ENCODE measurements at regions not wholly inside any gene's neighbourhood (a gene's known extent, or its start where the extent isn't known, plus 50 kb on each side); places are given as distances from the start of the nearest gene placed in this dataset.

GRCh38 chr1:60577029-60577428 is 503.5 kb upstream of the C1orf87 start:
- FAIRE-seq, result no peak
- no peaks in the 10 kb centered on the region for H3K36me3 ChIP-seq (ENCODE audit: control insufficient read depth in 2 of 2, extremely low read depth in 1 of 2, insufficient read depth in 2 of 2, low read length in 2 of 2)

DNA sequence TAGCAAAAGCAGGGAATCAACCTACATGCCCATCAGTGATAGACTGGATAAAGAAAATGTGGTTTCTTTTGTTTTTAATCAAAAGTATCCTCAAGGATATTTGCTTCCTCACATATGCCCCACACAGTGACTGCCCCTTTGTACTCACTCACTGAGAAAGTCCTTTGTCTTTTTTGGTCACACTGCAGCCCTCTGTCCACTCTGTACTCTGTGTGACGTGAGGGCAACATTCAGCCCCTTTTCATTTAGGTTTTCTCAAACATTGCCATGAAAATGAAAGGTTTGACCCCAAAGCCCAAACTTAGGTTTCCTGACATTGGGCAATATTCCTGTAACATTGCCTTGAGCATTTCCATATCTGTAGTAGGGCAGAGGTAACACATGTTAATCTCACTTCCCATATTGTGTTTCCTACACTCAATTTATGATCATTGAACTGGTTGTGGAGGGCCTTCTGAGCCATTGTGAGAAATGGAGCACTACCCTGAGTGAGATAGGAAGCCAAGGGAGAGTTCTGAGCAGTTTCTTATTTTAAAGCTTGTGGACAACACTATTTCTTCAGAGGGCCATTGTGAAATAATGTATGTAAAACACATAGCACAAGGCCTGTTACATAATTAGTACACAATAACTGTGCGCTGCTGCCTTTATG is 501.9 kb upstream of the C1orf87 start:
- H3K79me2 ChIP-seq (ENCODE audit: control insufficient read depth, insufficient read depth, low read length), result no peaks in the 10 kb centered on the region
- H4K20me1 ChIP-seq (ENCODE audit: control insufficient read depth, extremely low read depth, insufficient read depth, low read length), result no peaks in the 10 kb centered on the region
- TF ChIP-seq CTCF (optimal IDR thresholded peaks at IDR 0.05 in 1 of 3, IDR thresholded peaks at IDR 0.05 in 1 of 3, conservative IDR thresholded peaks at IDR 0.05 in 1 of 3; ENCODE audit: extremely low read depth in 1 of 3, insufficient read depth in 2 of 3, low read length in 3 of 3), result no peak
- no peak for TF ChIP-seq EZH2 (IDR thresholded peaks at IDR 0.05; ENCODE audit: low read length)
- no peaks in the 10 kb centered on the region for H3K36me3 ChIP-seq (ENCODE audit: control insufficient read depth in 2 of 2, extremely low read depth in 1 of 2, insufficient read depth in 2 of 2, low read length in 2 of 2)
- dilution Hi-C loops (cut with MboI; ENCODE audit: extremely low pct_ligation_motif_present, low sequenced_read_pairs), result no loop called here
- no peak overlapping the region for H3K4me3 ChIP-seq (ENCODE audit: control insufficient read depth in 2 of 3, extremely low read depth in 1 of 3, insufficient read depth in 2 of 3, low read depth in 1 of 3, low read length in 3 of 3)
- no peaks in the 10 kb centered on the region for H3K9me3 ChIP-seq (ENCODE audit: control insufficient read depth, low read depth, low read length)
- no peak overlapping the region for H3K27ac ChIP-seq (ENCODE audit: control insufficient read depth, insufficient read depth, low read length)
- no peak overlapping the region for H3K4me2 ChIP-seq (ENCODE audit: control insufficient read depth, extremely low read depth, insufficient read depth, low read depth, low read length)
- no peak overlapping the region for H3K9ac ChIP-seq (ENCODE audit: control insufficient read depth, extremely low read depth, insufficient read depth, low read length)
- H3K9me1 ChIP-seq (ENCODE audit: control insufficient read depth, extremely low read depth, insufficient read depth, low read length), result no peaks in the 10 kb centered on the region
- H2AFZ ChIP-seq (ENCODE audit: control insufficient read depth, low read length), result no peak overlapping the region
- no peaks in the 10 kb centered on the region for H3K27me3 ChIP-seq (ENCODE audit: control insufficient read depth, extremely low read depth, insufficient read depth, low read length)
- H3K4me1 ChIP-seq (ENCODE audit: control insufficient read depth, extremely low read depth, insufficient read depth, low read length), result peaks cover 24% of the 10 kb centered on the region
- no peak for DNase-seq (ENCODE audit: low read depth, low spot score)
- FAIRE-seq, result no peak

More at GRCh38 chr1:60577029-60577428, 503.5 kb upstream of the C1orf87 start:
- H3K9me1 ChIP-seq (ENCODE audit: control insufficient read depth, extremely low read depth, insufficient read depth, low read length), result no peaks in the 10 kb centered on the region
- no peak overlapping the region for H3K9ac ChIP-seq (ENCODE audit: control insufficient read depth, extremely low read depth, insufficient read depth, low read length)
- H3K27me3 ChIP-seq (ENCODE audit: control insufficient read depth, extremely low read depth, insufficient read depth, low read length), result no peaks in the 10 kb centered on the region
- no peaks in the 10 kb centered on the region for H3K79me2 ChIP-seq (ENCODE audit: control insufficient read depth, insufficient read depth, low read length)
- H4K20me1 ChIP-seq (ENCODE audit: control insufficient read depth, extremely low read depth, insufficient read depth, low read length), result no peaks in the 10 kb centered on the region
- no peak overlapping the region for H3K27ac ChIP-seq (ENCODE audit: control insufficient read depth, insufficient read depth, low read length)
- no peaks in the 10 kb centered on the region for H3K9me3 ChIP-seq (ENCODE audit: control insufficient read depth, low read depth, low read length)
- H3K4me2 ChIP-seq (ENCODE audit: control insufficient read depth, extremely low read depth, insufficient read depth, low read depth, low read length), result no peak overlapping the region
- H2AFZ ChIP-seq (ENCODE audit: control insufficient read depth, low read length), result no peak overlapping the region
- no peak for TF ChIP-seq CTCF (optimal IDR thresholded peaks at IDR 0.05 in 1 of 3, IDR thresholded peaks at IDR 0.05 in 1 of 3, conservative IDR thresholded peaks at IDR 0.05 in 1 of 3; ENCODE audit: extremely low read depth in 1 of 3, insufficient read depth in 2 of 3, low read length in 3 of 3)
- no peak for TF ChIP-seq EZH2 (IDR thresholded peaks at IDR 0.05; ENCODE audit: low read length)
- peaks cover 21% of the 10 kb centered on the region for H3K4me1 ChIP-seq (ENCODE audit: control insufficient read depth, extremely low read depth, insufficient read depth, low read length)
- DNase-seq (ENCODE audit: low read depth, low spot score), result no peak
- dilution Hi-C loops (cut with MboI; ENCODE audit: extremely low pct_ligation_motif_present, low sequenced_read_pairs), result no loop called here
- H3K4me3 ChIP-seq (ENCODE audit: control insufficient read depth in 2 of 3, extremely low read depth in 1 of 3, insufficient read depth in 2 of 3, low read depth in 1 of 3, low read length in 3 of 3), result no peak overlapping the region

All from keratinocyte (primary cell).